Endothelial cell of umbilical vein (primary cell): ENCODE measurements at regions not wholly inside any gene's neighbourhood (a gene's known extent, or its start where the extent isn't known, plus 50 kb on each side); places are given as distances from the start of the nearest gene placed in this dataset.

Experiments used
- CTCF ChIP-seq, 2 donors: IDR thresholded peaks; 1 replicate in 1 of 2; 2 replicates in 1 of 2; pipeline ENCODE4 v1.5.1; 2011; ENCODE audit warnings: low read length in 2 of 2, mild to moderate bottlenecking in 2 of 2, moderate library complexity in 2 of 2, control low read depth in 1 of 2, inconsistent platforms in 1 of 2, low read depth in 1 of 2; ENCODE audit not compliant: insufficient read depth in 1 of 2; ENCODE audit errors: extremely low read depth in 1 of 2
- EZH2 ChIP-seq: IDR thresholded peaks from 2 replicates; pipeline ENCODE4 v1.6.1; 2012; ENCODE audit warnings: borderline replicate concordance, low read depth, mild to moderate bottlenecking, moderate library complexity, low read length, inconsistent platforms; ENCODE audit not compliant: severe bottlenecking
- FOS ChIP-seq: IDR thresholded peaks from 2 replicates; pipeline ENCODE4 v1.6.1; 2011; ENCODE audit warnings: mild to moderate bottlenecking, low read length, moderate library complexity, borderline replicate concordance; ENCODE audit not compliant: insufficient read depth
- JUN ChIP-seq: IDR thresholded peaks from 2 replicates; pipeline ENCODE4 v1.6.1; 2011; ENCODE audit warnings: borderline replicate concordance, low read depth; ENCODE audit not compliant: insufficient read length, insufficient read depth
- MYC ChIP-seq: IDR thresholded peaks from one replicate; pipeline ENCODE4 v1.6.1; 2011; ENCODE audit warnings: mild to moderate bottlenecking, low read depth, low read length
- POLR2A ChIP-seq: IDR thresholded peaks from 2 replicates; pipeline ENCODE4 v1.6.1; 2012; ENCODE audit warnings: low read depth, mild to moderate bottlenecking, control low read depth, low read length
- POLR2AphosphoS5 ChIP-seq: IDR thresholded peaks from 2 replicates; pipeline ENCODE4 v1.6.1; 2012; ENCODE audit warnings: low read depth, mild to moderate bottlenecking, control low read depth, low read length, moderate library complexity; ENCODE audit not compliant: insufficient read depth
- TF ChIP-seq, protein P1 (sequence below): IDR thresholded peaks from 2 replicates; pipeline ENCODE4 v1.6.1; 2011; ENCODE audit not compliant: insufficient read depth, insufficient read length

GRCh38 chr10:43753397-43754061 is 104.8 kb upstream of the ZNF32 start:
- no peak for TF ChIP-seq CTCF (IDR thresholded peaks at IDR 0.05; ENCODE audit: extremely low read depth in 1 of 2, insufficient read depth in 1 of 2, low read depth in 1 of 2, low read length in 2 of 2)
- no peak for TF ChIP-seq POLR2A
- TF ChIP-seq EZH2, result no peak
- TF ChIP-seq FOS, result no peak
- TF ChIP-seq JUN, result no peak
- TF ChIP-seq POLR2AphosphoS5, result no peak
- TF ChIP-seq, protein P1, sequence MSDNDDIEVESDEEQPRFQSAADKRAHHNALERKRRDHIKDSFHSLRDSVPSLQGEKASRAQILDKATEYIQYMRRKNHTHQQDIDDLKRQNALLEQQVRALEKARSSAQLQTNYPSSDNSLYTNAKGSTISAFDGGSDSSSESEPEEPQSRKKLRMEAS, result no peak
- TF ChIP-seq MYC, result no peak
